ENCODE measurements at regions not wholly inside any gene's neighbourhood (a gene's known extent, or its start where the extent isn't known, plus 50 kb on each side); places are given as distances from the start of the nearest gene placed in this dataset.

- H3K27me3 ChIP-seq (ENCODE audit: control insufficient read depth, low read length): peaks cover 5% of the 10 kb centered on the region
- no peaks in the 10 kb centered on the region for H3F3A ChIP-seq (ENCODE audit: control insufficient read depth, insufficient read depth)
- no peaks in the 10 kb centered on the region for H4K20me1 ChIP-seq (ENCODE audit: control insufficient read depth, insufficient read depth, low read depth, low read length)
- no peak overlapping the region for H3K4me2 ChIP-seq (ENCODE audit: low read length)
- H3K36me3 ChIP-seq (ENCODE audit: control insufficient read depth, low read length): no peaks in the 10 kb centered on the region
- H3K9me2 ChIP-seq (replicated peaks; ENCODE audit: control insufficient read depth, low read length): no peaks in the 10 kb centered on the region
- no peak overlapping the region for H3K4me3 ChIP-seq (ENCODE audit: low read length)
- H3K4me1 ChIP-seq (ENCODE audit: control insufficient read depth, low read length): no peaks in the 10 kb centered on the region
- TF ChIP-seq EZH2phosphoT487 (IDR thresholded peaks at IDR 0.05; ENCODE audit: borderline replicate concordance, low read length) (no peak), CTCF (IDR thresholded peaks at IDR 0.05; ENCODE audit: low read depth, low read length, poor library complexity, severe bottlenecking) (no peak)
- H3K9me3 ChIP-seq (ENCODE audit: control insufficient read depth, insufficient read depth, low read length): no peaks in the 10 kb centered on the region
- no peaks in the 10 kb centered on the region for H3K79me2 ChIP-seq (ENCODE audit: control insufficient read depth, low read length)
- H3K27ac ChIP-seq (ENCODE audit: low read depth, low read length): no peak overlapping the region
These were observed 50.2 kb upstream of the GPRIN3 start for GRCh38 chr4:89357787-89358186.

Data from DOHH2 (cell line).